Fibroblast of pulmonary artery (primary cell): ENCODE measurements at regions not wholly inside any gene's neighbourhood (a gene's known extent, or its start where the extent isn't known, plus 50 kb on each side); places are given as distances from the start of the nearest gene placed in this dataset.

Experiments
- DNase-seq: peaks from one replicate; pipeline ENCODE4 v3.0.0-alpha.2; 2010; ENCODE audit warnings: low read depth
- H3K4me3 ChIP-seq: replicated peaks from 2 replicates; pipeline ENCODE4 v1.5.1; 2011; ENCODE audit warnings: low read depth, mild to moderate bottlenecking, control low read depth, low read length, moderate library complexity
- CTCF ChIP-seq: IDR thresholded peaks from 2 replicates; pipeline ENCODE4 v1.5.1; 2011; ENCODE audit warnings: mild to moderate bottlenecking, control low read depth, low read length, inconsistent platforms; ENCODE audit errors: missing control alignments

- no peak for TF ChIP-seq CTCF
- DNase-seq, result no peak
- no peak overlapping the region for H3K4me3 ChIP-seq
Observed at GRCh38 chr15:35756623-35757022, 210.7 kb upstream of the DPH6 start.

GRCh38 chr15:35757361-35757760 lies 211.4 kb upstream of the DPH6 start:
- H3K4me3 ChIP-seq, result no peak overlapping the region
- DNase-seq, result no peak
- no peak for TF ChIP-seq CTCF

- H3K4me3 ChIP-seq, result no peak overlapping the region
- TF ChIP-seq CTCF, result no peak
- no peak for DNase-seq
Observed at GRCh38 chr15:35757765-35758164, 211.8 kb upstream of the DPH6 start.

- TF ChIP-seq CTCF, result no peak
- no peak overlapping the region for H3K4me3 ChIP-seq
- DNase-seq, result no peak
Observed at GRCh38 chr15:35764661-35765519, 218.9 kb upstream of the DPH6 start.

- no peak overlapping the region for H3K4me3 ChIP-seq
- no peak for DNase-seq
- TF ChIP-seq CTCF, result no peak
Observed at GRCh38 chr15:35768949-35769348, 223.0 kb upstream of the DPH6 start.

GRCh38 chr15:35769656-35770055 lies 223.7 kb upstream of the DPH6 start:
- DNase-seq, result no peak
- TF ChIP-seq CTCF, result no peak
- no peak overlapping the region for H3K4me3 ChIP-seq
